GM23338 (cell line): ENCODE measurements at regions not wholly inside any gene's neighbourhood (a gene's known extent, or its start where the extent isn't known, plus 50 kb on each side); places are given as distances from the start of the nearest gene placed in this dataset.

Experiments
- ATAC-seq: fragments of 200-7000 bp; cut with Tn5 transposase; 3 replicates; pipeline ENCODE4 v1.9.1; 2020
- DNase-seq: peaks from one replicate; pipeline ENCODE4 v3.0.0-alpha.2; 2015; ENCODE audit warnings: low spot score
- H2AFZ ChIP-seq: fragments of 200-600 bp; sonication (generic); 2 replicates; pipeline ENCODE4 v1.8.0; 2016; ENCODE audit warnings: antibody characterized with exemption, mild to moderate bottlenecking, moderate library complexity
- H3F3A ChIP-seq: fragments of 200-600 bp; sonication (generic); replicated peaks from 2 replicates; pipeline ENCODE4 v1.8.0; 2017; ENCODE audit warnings: antibody characterized with exemption, mixed run types, low read depth
- H3K27ac ChIP-seq: fragments of 200-600 bp; sonication (generic); 2 replicates; pipeline ENCODE4 v1.6.1; 2016; ENCODE audit warnings: low read depth
- H3K27me3 ChIP-seq: fragments of 200-600 bp; sonication (generic); 2 replicates; pipeline ENCODE4 v1.8.0; 2016; ENCODE audit warnings: mild to moderate bottlenecking, mixed run types, moderate library complexity; ENCODE audit not compliant: insufficient read depth
- H3K36me3 ChIP-seq: fragments of 200-600 bp; sonication (generic); 2 replicates; pipeline ENCODE4 v1.8.0; 2016; ENCODE audit warnings: mild to moderate bottlenecking; ENCODE audit not compliant: insufficient read depth
- H3K4me1 ChIP-seq: fragments of 200-600 bp; sonication (generic); 2 replicates; pipeline ENCODE4 v1.8.0; 2016; ENCODE audit warnings: mild to moderate bottlenecking, moderate library complexity; ENCODE audit not compliant: insufficient read depth
- H3K4me2 ChIP-seq: fragments of 200-600 bp; sonication (generic); 2 replicates; pipeline ENCODE4 v1.7.1; 2017; ENCODE audit warnings: mixed run types
- H3K4me3 ChIP-seq: fragments of 200-600 bp; sonication (generic); 2 replicates; pipeline ENCODE4 v1.6.1; 2016; ENCODE audit warnings: mixed run types
- H3K79me2 ChIP-seq: fragments of 200-600 bp; sonication (generic); replicated peaks from 2 replicates; pipeline ENCODE4 v1.8.0; 2017; ENCODE audit warnings: mild to moderate bottlenecking; ENCODE audit not compliant: insufficient read depth
- H3K9me2 ChIP-seq: fragments of 200-600 bp; sonication (generic); 2 replicates; pipeline ENCODE4 v1.8.0; 2017; ENCODE audit not compliant: insufficient read depth
- H4K20me1 ChIP-seq: fragments of 200-600 bp; sonication (generic); replicated peaks from 2 replicates; pipeline ENCODE4 v1.8.0; 2017; ENCODE audit warnings: mild to moderate bottlenecking; ENCODE audit not compliant: insufficient read depth
- H3K27ac Mint-ChIP-seq: 2 replicates; pipeline ENCODE4 v1.8.0; 2020; ENCODE audit warnings: inconsistent platforms, mild to moderate bottlenecking, moderate library complexity, mixed read lengths
- H3K27me3 Mint-ChIP-seq: 3 replicates; pipeline ENCODE4 v1.8.0; 2022; ENCODE audit warnings: low read depth, mild to moderate bottlenecking, moderate library complexity, mixed read lengths, inconsistent platforms; ENCODE audit not compliant: insufficient read depth, poor library complexity
- H3K36me3 Mint-ChIP-seq: 3 replicates; pipeline ENCODE4 v1.8.0; 2021; ENCODE audit warnings: low read depth, mild to moderate bottlenecking, inconsistent platforms, moderate library complexity, mixed read lengths
- H3K4me1 Mint-ChIP-seq: 3 replicates; pipeline ENCODE4 v1.8.0; 2020; ENCODE audit warnings: mild to moderate bottlenecking, inconsistent platforms, mixed read lengths
- H3K4me3 Mint-ChIP-seq: 3 replicates; pipeline ENCODE4 v1.8.0; 2021; ENCODE audit warnings: moderate library complexity, mild to moderate bottlenecking, inconsistent platforms, mixed read lengths
- H3K9me3 Mint-ChIP-seq: 3 replicates; pipeline ENCODE4 v1.8.0; 2020; ENCODE audit warnings: moderate library complexity, mild to moderate bottlenecking, inconsistent platforms, mixed read lengths
- CTCF ChIP-seq, 2 experiments: fragments of 200-600 bp in 1 of 2; sonication (generic) in 1 of 2; conservative IDR thresholded peaks; 2 replicates each; pipeline versions ENCODE4 v1.5.1 to v1.6.1; 2016 to 2017; ENCODE audit warnings: antibody characterized with exemption in 2 of 2, low read depth in 2 of 2, mild to moderate bottlenecking in 2 of 2, moderate library complexity in 1 of 2
- ETS1 ChIP-seq: IDR thresholded peaks from 2 replicates; pipeline ENCODE4 v1.6.1; 2016; ENCODE audit warnings: antibody characterized with exemption
- JUNB ChIP-seq: IDR thresholded peaks from one replicate; pipeline ENCODE4 v1.6.1; 2016; ENCODE audit warnings: antibody characterized with exemption; ENCODE audit not compliant: unreplicated experiment
- POLR2AphosphoS5 ChIP-seq: IDR thresholded peaks from 2 replicates; pipeline ENCODE4 v1.6.1; 2016; ENCODE audit warnings: antibody characterized with exemption, low read depth
- REST ChIP-seq: IDR thresholded peaks from one replicate; pipeline ENCODE4 v1.6.1; 2018; ENCODE audit warnings: antibody characterized with exemption; ENCODE audit not compliant: unreplicated experiment
- STAT1 ChIP-seq: IDR thresholded peaks from one replicate; pipeline ENCODE4 v1.6.1; 2016; ENCODE audit warnings: antibody characterized with exemption; ENCODE audit not compliant: unreplicated experiment
- ZNF114 ChIP-seq: fragments of 250-450 bp; sonication (Bioruptor Pico); IDR thresholded peaks from 2 replicates; pipeline ENCODE4 v1.5.0; 2020; ENCODE audit warnings: mild to moderate bottlenecking, moderate library complexity
- TF ChIP-seq, protein P1 (sequence below): fragments of 250-450 bp; sonication (Bioruptor Pico); IDR thresholded peaks from 2 replicates; pipeline ENCODE4 v1.5.0; 2020; ENCODE audit warnings: mild to moderate bottlenecking, moderate library complexity

DNA sequence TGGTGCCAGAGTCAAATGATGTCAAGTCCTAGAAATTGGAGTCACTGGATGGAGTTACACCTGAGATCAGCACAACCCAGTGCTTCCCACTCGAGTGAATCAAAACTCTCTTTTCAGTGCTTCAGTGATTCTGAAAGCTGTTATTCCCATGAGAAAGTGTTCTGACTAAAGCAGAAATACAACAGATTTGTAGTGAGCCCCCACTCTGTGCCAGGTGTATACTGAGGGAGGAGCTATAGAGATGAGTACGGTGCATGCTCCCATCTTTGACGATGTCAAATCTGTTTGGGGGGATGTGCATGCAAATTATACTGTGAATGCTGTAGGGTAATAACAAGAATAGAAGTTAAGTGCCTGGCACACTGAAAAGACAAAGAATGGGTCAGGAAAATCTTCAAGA is 330.2 kb downstream of the HS3ST1 start (continued):
- TF ChIP-seq ETS1, result no peak

- H4K20me1 ChIP-seq, result no peaks in the 10 kb centered on the region
- Mint-ChIP-seq H3K9me3 (no peaks in the 10 kb centered on the region), H3K27me3 (peaks cover 2% of the 10 kb centered on the region), H3K36me3 (no peaks in the 10 kb centered on the region), H3K27ac (no peak overlapping the region), H3K4me3 (no peak overlapping the region), H3K4me1 (no peaks in the 10 kb centered on the region)
- no peaks in the 10 kb centered on the region for H3K79me2 ChIP-seq
- TF ChIP-seq POLR2AphosphoS5, result no peak
- no peak for TF ChIP-seq JUNB
- no peak for TF ChIP-seq ZNF114 (CRISPR knock-in tag)
- no peak for TF ChIP-seq REST
- TF ChIP-seq CTCF (conservative IDR thresholded peaks at IDR 0.05; ENCODE audit: low read depth in 2 of 2), result no peak
- no peak for TF ChIP-seq ETS1
- TF ChIP-seq, protein P1, sequence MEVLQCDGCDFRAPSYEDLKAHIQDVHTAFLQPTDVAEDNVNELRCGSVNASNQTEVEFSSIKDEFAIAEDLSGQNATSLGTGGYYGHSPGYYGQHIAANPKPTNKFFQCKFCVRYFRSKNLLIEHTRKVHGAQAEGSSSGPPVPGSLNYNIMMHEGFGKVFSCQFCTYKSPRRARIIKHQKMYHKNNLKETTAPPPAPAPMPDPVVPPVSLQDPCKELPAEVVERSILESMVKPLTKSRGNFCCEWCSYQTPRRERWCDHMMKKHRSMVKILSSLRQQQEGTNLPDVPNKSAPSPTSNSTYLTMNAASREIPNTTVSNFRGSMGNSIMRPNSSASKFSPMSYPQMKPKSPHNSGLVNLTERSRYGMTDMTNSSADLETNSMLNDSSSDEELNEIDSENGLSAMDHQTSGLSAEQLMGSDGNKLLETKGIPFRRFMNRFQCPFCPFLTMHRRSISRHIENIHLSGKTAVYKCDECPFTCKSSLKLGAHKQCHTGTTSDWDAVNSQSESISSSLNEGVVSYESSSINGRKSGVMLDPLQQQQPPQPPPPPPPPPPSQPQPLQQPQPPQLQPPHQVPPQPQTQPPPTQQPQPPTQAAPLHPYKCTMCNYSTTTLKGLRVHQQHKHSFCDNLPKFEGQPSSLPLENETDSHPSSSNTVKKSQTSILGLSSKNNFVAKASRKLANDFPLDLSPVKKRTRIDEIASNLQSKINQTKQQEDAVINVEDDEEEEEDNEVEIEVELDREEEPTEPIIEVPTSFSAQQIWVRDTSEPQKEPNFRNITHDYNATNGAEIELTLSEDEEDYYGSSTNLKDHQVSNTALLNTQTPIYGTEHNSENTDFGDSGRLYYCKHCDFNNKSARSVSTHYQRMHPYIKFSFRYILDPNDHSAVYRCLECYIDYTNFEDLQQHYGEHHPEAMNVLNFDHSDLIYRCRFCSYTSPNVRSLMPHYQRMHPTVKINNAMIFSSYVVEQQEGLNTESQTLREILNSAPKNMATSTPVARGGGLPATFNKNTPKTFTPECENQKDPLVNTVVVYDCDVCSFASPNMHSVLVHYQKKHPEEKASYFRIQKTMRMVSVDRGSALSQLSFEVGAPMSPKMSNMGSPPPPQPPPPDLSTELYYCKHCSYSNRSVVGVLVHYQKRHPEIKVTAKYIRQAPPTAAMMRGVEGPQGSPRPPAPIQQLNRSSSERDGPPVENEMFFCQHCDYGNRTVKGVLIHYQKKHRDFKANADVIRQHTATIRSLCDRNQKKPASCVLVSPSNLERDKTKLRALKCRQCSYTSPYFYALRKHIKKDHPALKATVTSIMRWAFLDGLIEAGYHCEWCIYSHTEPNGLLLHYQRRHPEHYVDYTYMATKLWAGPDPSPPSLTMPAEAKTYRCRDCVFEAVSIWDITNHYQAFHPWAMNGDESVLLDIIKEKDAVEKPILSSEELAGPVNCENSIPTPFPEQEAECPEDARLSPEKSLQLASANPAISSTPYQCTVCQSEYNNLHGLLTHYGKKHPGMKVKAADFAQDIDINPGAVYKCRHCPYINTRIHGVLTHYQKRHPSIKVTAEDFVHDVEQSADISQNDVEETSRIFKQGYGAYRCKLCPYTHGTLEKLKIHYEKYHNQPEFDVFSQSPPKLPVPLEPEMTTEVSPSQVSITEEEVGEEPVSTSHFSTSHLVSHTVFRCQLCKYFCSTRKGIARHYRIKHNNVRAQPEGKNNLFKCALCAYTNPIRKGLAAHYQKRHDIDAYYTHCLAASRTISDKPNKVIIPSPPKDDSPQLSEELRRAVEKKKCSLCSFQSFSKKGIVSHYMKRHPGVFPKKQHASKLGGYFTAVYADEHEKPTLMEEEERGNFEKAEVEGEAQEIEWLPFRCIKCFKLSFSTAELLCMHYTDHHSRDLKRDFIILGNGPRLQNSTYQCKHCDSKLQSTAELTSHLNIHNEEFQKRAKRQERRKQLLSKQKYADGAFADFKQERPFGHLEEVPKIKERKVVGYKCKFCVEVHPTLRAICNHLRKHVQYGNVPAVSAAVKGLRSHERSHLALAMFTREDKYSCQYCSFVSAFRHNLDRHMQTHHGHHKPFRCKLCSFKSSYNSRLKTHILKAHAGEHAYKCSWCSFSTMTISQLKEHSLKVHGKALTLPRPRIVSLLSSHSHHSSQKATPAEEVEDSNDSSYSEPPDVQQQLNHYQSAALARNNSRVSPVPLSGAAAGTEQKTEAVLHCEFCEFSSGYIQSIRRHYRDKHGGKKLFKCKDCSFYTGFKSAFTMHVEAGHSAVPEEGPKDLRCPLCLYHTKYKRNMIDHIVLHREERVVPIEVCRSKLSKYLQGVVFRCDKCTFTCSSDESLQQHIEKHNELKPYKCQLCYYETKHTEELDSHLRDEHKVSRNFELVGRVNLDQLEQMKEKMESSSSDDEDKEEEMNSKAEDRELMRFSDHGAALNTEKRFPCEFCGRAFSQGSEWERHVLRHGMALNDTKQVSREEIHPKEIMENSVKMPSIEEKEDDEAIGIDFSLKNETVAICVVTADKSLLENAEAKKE (CRISPR knock-in tag), result no peak
- no peak for TF ChIP-seq STAT1
- no peaks in the 10 kb centered on the region for H3F3A ChIP-seq
- DNase-seq (no peak), ATAC-seq (no peak)
- H3K27ac ChIP-seq, result no peak overlapping the region
- H3K4me1 ChIP-seq, result no peaks in the 10 kb centered on the region
- H3K4me3 ChIP-seq, result no peak overlapping the region
- peaks cover 6% of the 10 kb centered on the region; the same call in 1 of the 2 replicates for H3K9me2 ChIP-seq
- no peaks in the 10 kb centered on the region for H3K36me3 ChIP-seq
- H2AFZ ChIP-seq, result no peak overlapping the region
- H3K4me2 ChIP-seq, result no peak overlapping the region
- H3K27me3 ChIP-seq, result no peaks in the 10 kb centered on the region
Observed at GRCh38 chr4:11097725-11098124, 331.0 kb downstream of the HS3ST1 start.
